SK-N-SH (cell line): ENCODE measurements at regions not wholly inside any gene's neighbourhood (a gene's known extent, or its start where the extent isn't known, plus 50 kb on each side); places are given as distances from the start of the nearest gene placed in this dataset.

ENCODE experiments used
- POLR2AphosphoS5 ChIP-seq: IDR thresholded peaks from 2 replicates; pipeline ENCODE4 v1.6.1; 2012; ENCODE audit warnings: low read depth, low read length
- RAD21 ChIP-seq: IDR thresholded peaks from 2 replicates; pipeline ENCODE4 v1.6.1; 2012; ENCODE audit warnings: mild to moderate bottlenecking, low read length
- RFX5 ChIP-seq: IDR thresholded peaks from 2 replicates; pipeline ENCODE4 v1.6.1; 2012; ENCODE audit warnings: mild to moderate bottlenecking, improper control_type of control experiment, low read length
- SIN3A ChIP-seq: IDR thresholded peaks from 2 replicates; pipeline ENCODE4 v1.6.1; 2012; ENCODE audit warnings: low read depth, mild to moderate bottlenecking, low read length, moderate library complexity, borderline replicate concordance
- TEAD4 ChIP-seq: IDR thresholded peaks from 2 replicates; pipeline ENCODE4 v1.4.0; 2012; ENCODE audit warnings: mild to moderate bottlenecking, borderline replicate concordance; ENCODE audit not compliant: insufficient read depth
- TF ChIP-seq, protein P1 (sequence below): IDR thresholded peaks from 2 replicates; pipeline ENCODE4 v1.4.0; 2012; ENCODE audit warnings: low read depth
- TF ChIP-seq, protein P2 (sequence below): fragments of 200-600 bp; sonication (generic); IDR thresholded peaks from 2 replicates; pipeline ENCODE4 v1.6.1; 2017; ENCODE audit warnings: antibody characterized with exemption, mild to moderate bottlenecking, moderate library complexity
- TF ChIP-seq, protein P3 (sequence below): fragments of 150-350 bp; IDR thresholded peaks from 2 replicates; pipeline ENCODE4 v1.6.1; 2016; ENCODE audit warnings: mild to moderate bottlenecking, low read depth, low read length

DNA sequence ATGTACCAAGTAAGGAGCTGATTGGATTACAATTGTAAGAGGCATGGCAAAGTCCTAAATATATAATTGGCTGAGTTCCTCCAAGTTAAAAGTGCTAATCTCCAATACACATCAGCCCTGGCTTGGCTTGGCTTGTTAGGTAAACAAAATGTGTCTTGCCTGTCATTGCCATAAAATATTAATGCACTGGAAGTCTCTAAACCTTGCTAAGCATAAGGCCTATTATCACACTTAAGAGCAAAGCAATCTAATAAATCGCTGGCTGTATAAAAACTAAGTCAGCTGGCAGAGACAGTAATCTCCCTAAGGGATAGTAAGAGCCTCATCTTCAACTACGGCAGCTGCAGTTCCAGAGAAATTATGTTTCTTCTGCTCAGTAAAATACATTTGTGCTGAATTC is 418.6 kb upstream of the GRAMD2B start:
- TF ChIP-seq POLR2AphosphoS5 (no peak), TEAD4 (no peak), RFX5 (no peak), SIN3A (no peak), RAD21 (no peak)
- TF ChIP-seq, protein P1, sequence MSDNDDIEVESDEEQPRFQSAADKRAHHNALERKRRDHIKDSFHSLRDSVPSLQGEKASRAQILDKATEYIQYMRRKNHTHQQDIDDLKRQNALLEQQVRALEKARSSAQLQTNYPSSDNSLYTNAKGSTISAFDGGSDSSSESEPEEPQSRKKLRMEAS, result no peak
- TF ChIP-seq, protein P2, sequence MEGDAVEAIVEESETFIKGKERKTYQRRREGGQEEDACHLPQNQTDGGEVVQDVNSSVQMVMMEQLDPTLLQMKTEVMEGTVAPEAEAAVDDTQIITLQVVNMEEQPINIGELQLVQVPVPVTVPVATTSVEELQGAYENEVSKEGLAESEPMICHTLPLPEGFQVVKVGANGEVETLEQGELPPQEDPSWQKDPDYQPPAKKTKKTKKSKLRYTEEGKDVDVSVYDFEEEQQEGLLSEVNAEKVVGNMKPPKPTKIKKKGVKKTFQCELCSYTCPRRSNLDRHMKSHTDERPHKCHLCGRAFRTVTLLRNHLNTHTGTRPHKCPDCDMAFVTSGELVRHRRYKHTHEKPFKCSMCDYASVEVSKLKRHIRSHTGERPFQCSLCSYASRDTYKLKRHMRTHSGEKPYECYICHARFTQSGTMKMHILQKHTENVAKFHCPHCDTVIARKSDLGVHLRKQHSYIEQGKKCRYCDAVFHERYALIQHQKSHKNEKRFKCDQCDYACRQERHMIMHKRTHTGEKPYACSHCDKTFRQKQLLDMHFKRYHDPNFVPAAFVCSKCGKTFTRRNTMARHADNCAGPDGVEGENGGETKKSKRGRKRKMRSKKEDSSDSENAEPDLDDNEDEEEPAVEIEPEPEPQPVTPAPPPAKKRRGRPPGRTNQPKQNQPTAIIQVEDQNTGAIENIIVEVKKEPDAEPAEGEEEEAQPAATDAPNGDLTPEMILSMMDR, result no peak
- TF ChIP-seq, protein P3, sequence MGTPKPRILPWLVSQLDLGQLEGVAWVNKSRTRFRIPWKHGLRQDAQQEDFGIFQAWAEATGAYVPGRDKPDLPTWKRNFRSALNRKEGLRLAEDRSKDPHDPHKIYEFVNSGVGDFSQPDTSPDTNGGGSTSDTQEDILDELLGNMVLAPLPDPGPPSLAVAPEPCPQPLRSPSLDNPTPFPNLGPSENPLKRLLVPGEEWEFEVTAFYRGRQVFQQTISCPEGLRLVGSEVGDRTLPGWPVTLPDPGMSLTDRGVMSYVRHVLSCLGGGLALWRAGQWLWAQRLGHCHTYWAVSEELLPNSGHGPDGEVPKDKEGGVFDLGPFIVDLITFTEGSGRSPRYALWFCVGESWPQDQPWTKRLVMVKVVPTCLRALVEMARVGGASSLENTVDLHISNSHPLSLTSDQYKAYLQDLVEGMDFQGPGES, result no peak
